ENCODE measurements at regions not wholly inside any gene's neighbourhood (a gene's known extent, or its start where the extent isn't known, plus 50 kb on each side); places are given as distances from the start of the nearest gene placed in this dataset.

GRCh38 chr7:116095396-116095795 lies 64.8 kb upstream of the TFEC start:
- H3K4me3 ChIP-seq (replicated peaks in 1 of 2; ENCODE audit: low read depth in 2 of 2, low read length in 2 of 2), result no peak overlapping the region
- TF ChIP-seq, protein P1, sequence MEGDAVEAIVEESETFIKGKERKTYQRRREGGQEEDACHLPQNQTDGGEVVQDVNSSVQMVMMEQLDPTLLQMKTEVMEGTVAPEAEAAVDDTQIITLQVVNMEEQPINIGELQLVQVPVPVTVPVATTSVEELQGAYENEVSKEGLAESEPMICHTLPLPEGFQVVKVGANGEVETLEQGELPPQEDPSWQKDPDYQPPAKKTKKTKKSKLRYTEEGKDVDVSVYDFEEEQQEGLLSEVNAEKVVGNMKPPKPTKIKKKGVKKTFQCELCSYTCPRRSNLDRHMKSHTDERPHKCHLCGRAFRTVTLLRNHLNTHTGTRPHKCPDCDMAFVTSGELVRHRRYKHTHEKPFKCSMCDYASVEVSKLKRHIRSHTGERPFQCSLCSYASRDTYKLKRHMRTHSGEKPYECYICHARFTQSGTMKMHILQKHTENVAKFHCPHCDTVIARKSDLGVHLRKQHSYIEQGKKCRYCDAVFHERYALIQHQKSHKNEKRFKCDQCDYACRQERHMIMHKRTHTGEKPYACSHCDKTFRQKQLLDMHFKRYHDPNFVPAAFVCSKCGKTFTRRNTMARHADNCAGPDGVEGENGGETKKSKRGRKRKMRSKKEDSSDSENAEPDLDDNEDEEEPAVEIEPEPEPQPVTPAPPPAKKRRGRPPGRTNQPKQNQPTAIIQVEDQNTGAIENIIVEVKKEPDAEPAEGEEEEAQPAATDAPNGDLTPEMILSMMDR (IDR thresholded peaks at IDR 0.05; ENCODE audit: low read depth, low read length), result no peak
- no peak for DNase-seq (ENCODE audit: low read depth in 2 of 2)

DNA sequence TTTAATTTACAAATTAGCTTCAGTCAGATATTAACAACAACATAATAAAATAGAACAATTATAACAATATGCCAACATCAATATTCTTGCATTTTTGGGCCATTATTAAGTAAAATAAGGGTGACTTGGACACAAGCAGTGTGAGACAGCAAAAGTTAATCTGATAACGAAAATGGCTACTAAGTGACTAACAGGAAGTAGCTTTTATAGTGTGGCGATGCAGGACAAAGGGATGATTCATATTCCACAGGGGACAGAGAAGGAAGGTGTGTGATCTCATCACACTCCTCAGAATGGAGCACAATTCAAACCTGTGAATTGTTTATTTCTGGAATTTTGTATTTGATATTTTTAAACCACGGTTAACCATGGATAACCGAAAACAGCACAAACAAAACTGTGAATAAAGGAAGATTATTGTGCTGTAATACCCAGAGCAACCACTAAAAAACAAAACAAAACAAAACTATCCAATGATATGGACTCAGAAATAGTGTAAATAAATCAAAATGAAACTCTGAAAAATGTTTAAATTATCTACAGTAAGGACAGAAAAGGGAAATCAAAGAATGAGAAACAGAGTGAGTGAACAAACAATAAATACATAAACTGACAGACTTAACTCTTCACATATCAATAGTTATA lies 66.9 kb upstream of the TFEC start:
- TF ChIP-seq, protein P1 (IDR thresholded peaks at IDR 0.05; ENCODE audit: low read depth, low read length), result peak; percentile 25
- no peak overlapping the region for H3K4me3 ChIP-seq (replicated peaks in 1 of 2; ENCODE audit: low read depth in 2 of 2, low read length in 2 of 2)
- peak; percentile 54 to 96 for DNase-seq (ENCODE audit: low read depth in 2 of 2)

GRCh38 chr7:116098175-116098574 lies 67.6 kb upstream of the TFEC start:
- TF ChIP-seq, protein P1 (IDR thresholded peaks at IDR 0.05; ENCODE audit: low read depth, low read length), result no peak
- peak in 1 of 2 donors; percentile 21 for DNase-seq (ENCODE audit: low read depth in 2 of 2)
- no peak overlapping the region for H3K4me3 ChIP-seq (replicated peaks in 1 of 2; ENCODE audit: low read depth in 2 of 2, low read length in 2 of 2)

- TF ChIP-seq, protein P1 (IDR thresholded peaks at IDR 0.05; ENCODE audit: low read depth, low read length), result no peak
- peak in 1 of 2 donors; percentile 34 for DNase-seq (ENCODE audit: low read depth in 2 of 2)
- H3K4me3 ChIP-seq (replicated peaks in 1 of 2; ENCODE audit: low read depth in 2 of 2, low read length in 2 of 2), result no peak overlapping the region
Measured at GRCh38 chr7:116100626-116101025, 70.1 kb upstream of the TFEC start.

DNA sequence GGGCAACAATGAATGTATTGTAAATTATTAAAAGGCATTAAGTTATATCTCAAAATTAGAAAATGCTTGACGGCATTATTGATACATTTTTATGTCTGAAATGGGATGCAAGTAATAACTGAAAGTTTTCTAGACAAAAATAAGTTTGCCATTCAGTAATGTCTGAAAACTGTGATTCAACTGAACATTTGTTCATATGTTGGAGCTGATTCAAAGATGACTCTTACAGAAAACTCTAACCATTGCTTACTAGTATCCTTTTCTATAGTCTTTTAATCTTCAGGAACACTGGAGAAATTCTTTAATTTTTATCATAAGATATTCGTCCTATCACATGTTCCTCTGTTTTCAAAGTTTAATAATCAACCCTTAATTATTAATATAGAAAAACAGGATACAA lies 71.1 kb upstream of the TFEC start:
- TF ChIP-seq, protein P1 (IDR thresholded peaks at IDR 0.05; ENCODE audit: low read depth, low read length), result no peak
- DNase-seq (ENCODE audit: low read depth in 2 of 2), result peak; percentile 14 to 77
- no peak overlapping the region for H3K4me3 ChIP-seq (replicated peaks in 1 of 2; ENCODE audit: low read depth in 2 of 2, low read length in 2 of 2)

- TF ChIP-seq, protein P1 (IDR thresholded peaks at IDR 0.05; ENCODE audit: low read depth, low read length), result no peak
- H3K4me3 ChIP-seq (replicated peaks in 1 of 2; ENCODE audit: low read depth in 2 of 2, low read length in 2 of 2), result no peak overlapping the region
- no peak for DNase-seq (ENCODE audit: low read depth in 2 of 2)
Measured at GRCh38 chr7:116111475-116111874, 80.9 kb upstream of the TFEC start.

DNA sequence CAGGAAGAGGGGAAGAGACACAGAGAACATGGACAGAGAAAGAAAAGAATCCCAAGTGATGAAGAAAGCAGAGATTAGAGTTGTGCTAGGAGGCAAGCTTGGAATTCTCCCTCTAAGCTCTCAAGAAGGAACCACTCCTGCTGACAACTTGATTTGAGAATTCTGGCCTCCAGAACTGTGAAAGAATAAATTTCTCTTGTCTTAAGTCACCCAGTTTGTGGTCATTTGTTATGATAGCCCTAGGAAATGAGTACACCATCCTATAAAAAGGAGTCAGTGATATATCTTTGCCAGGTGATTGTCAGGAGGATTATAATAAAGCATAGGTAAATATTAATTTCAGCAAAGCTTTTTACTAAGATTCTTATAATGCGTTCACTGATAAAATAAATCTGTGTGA lies 82.7 kb upstream of the TFEC start:
- no peak for DNase-seq (ENCODE audit: low read depth in 2 of 2)
- TF ChIP-seq, protein P1 (IDR thresholded peaks at IDR 0.05; ENCODE audit: low read depth, low read length), result no peak
- no peak overlapping the region for H3K4me3 ChIP-seq (replicated peaks in 1 of 2; ENCODE audit: low read depth in 2 of 2, low read length in 2 of 2)

All from cardiac fibroblast (primary cell).